Neuron (in vitro differentiated cells): ENCODE measurements at regions not wholly inside any gene's neighbourhood (a gene's known extent, or its start where the extent isn't known, plus 50 kb on each side); places are given as distances from the start of the nearest gene placed in this dataset.
"Not testable (repeated sequence)": the region's sequence is repeated elsewhere in the genome, so short reads cannot be mapped to it uniquely, and the experiment has no call there.

Experiments used
- H2AFZ ChIP-seq: one replicate; pipeline ENCODE4 v1.6.1; 2013; ENCODE audit warnings: low read depth, mild to moderate bottlenecking, inconsistent platforms, low read length, moderate library complexity
- H3K27me3 ChIP-seq: one replicate; pipeline ENCODE4 v1.6.1; 2013; ENCODE audit warnings: low read length; ENCODE audit not compliant: insufficient read depth
- H3K36me3 ChIP-seq: one replicate; pipeline ENCODE4 v1.6.1; 2013; ENCODE audit warnings: low read length; ENCODE audit not compliant: insufficient read depth
- H3K4me1 ChIP-seq: one replicate; pipeline ENCODE4 v1.6.1; 2013; ENCODE audit warnings: low read length; ENCODE audit not compliant: insufficient read depth
- H3K4me3 ChIP-seq: 2 replicates; pipeline ENCODE4 v1.5.1; 2013; ENCODE audit warnings: mild to moderate bottlenecking, low read length, moderate library complexity
- H3K9me3 ChIP-seq: one replicate; pipeline ENCODE4 v1.6.1; 2013; ENCODE audit warnings: low read length

DNA sequence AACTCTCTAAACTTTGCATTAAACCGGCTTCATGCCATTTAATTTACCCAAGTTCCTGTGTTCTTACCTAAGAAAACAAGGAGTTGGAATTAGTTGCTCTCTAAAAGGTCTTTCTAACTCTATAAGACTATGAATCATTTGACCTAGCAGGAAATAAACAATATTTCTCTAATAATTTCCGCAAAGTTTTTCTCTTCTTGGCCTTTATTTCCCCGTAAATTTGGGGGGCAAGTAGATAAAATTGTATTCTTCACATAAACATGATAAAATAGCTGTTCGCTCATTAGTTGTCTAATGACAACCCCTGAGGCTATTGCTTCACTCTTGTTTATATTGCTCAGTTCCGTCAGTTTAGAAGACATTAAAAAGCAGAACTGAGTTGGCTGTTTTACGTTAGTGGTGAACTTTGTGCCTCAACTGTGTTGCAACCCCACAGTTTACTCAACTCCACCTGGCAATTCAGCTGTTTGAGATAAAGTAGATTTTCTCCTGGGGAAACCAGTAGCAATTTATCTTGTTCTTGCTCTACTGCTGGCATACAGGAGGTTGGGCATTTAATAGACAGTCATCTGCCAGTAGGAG lies 74.7 kb downstream of the BTG1 start:
- Histone ChIP-seq H3K4me1 (peaks cover 22% of the 10 kb centered on the region), H2AFZ (no peak overlapping the region), H3K36me3 (no peaks in the 10 kb centered on the region), H3K27me3 (no peaks in the 10 kb centered on the region), H3K4me3 (no peak overlapping the region), H3K9me3 (no peaks in the 10 kb centered on the region)

- Histone ChIP-seq H3K27me3 (no peaks in the 10 kb centered on the region), H3K4me1 (peaks cover 16% of the 10 kb centered on the region), H2AFZ (no peak overlapping the region), H3K36me3 (no peaks in the 10 kb centered on the region), H3K4me3 (no peak overlapping the region), H3K9me3 (no peaks in the 10 kb centered on the region)
Measured at GRCh38 chr12:92070054-92070863, 75.4 kb downstream of the BTG1 start.

GRCh38 chr12:92068459-92068858 lies 77.2 kb downstream of the BTG1 start:
- Histone ChIP-seq H3K9me3 (no peaks in the 10 kb centered on the region), H3K27me3 (no peaks in the 10 kb centered on the region), H3K4me3 (no peak overlapping the region)

GRCh38 chr12:92065639-92066038 lies 80.0 kb downstream of the BTG1 start:
- H3K36me3 ChIP-seq = no peaks in the 10 kb centered on the region

More at GRCh38 chr12:92068459-92068858, 77.2 kb downstream of the BTG1 start:
- Histone ChIP-seq H3K4me1 (peaks cover 8% of the 10 kb centered on the region), H3K36me3 (no peaks in the 10 kb centered on the region), H2AFZ (no peak overlapping the region)

DNA sequence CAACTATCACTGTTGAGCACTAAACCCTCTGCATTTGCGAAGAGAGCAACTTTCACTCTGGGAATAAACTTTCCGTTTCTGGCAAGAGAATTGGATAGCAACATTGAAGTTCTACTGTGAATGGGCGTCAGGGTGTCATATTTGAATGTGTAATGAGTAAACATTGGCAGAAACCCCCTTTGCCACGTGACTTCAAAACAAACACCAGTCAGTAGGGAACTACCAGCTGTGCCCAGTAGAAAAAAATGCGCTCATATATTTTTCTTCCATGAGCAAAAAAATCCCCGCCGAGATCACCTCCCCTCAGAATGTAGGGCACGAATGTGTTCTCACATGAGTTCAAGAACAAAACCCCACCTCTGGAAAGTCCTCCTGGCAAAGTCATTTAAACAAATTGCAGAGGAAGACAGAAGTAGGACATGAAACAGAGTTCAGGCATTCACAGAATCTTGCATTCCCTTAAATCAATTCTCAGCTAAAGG lies 80.6 kb downstream of the BTG1 start:
- Histone ChIP-seq H3K36me3 (no peaks in the 10 kb centered on the region), H3K4me1 (peaks cover 10% of the 10 kb centered on the region), H2AFZ (no peak overlapping the region), H3K4me3 (no peak overlapping the region), H3K9me3 (no peaks in the 10 kb centered on the region), H3K27me3 (no peaks in the 10 kb centered on the region)

More at GRCh38 chr12:92065639-92066038, 80.0 kb downstream of the BTG1 start:
- Histone ChIP-seq H3K4me1 (peaks cover 10% of the 10 kb centered on the region), H2AFZ (no peak overlapping the region), H3K27me3 (no peaks in the 10 kb centered on the region), H3K4me3 (no peak overlapping the region), H3K9me3 (no peaks in the 10 kb centered on the region)

GRCh38 chr12:92064422-92064821 lies 81.2 kb downstream of the BTG1 start:
- Histone ChIP-seq H3K27me3 (no peaks in the 10 kb centered on the region), H2AFZ (no peak overlapping the region), H3K4me1 (peaks cover 10% of the 10 kb centered on the region), H3K36me3 (no peaks in the 10 kb centered on the region), H3K9me3 (no peaks in the 10 kb centered on the region), H3K4me3 (no peak overlapping the region)

DNA sequence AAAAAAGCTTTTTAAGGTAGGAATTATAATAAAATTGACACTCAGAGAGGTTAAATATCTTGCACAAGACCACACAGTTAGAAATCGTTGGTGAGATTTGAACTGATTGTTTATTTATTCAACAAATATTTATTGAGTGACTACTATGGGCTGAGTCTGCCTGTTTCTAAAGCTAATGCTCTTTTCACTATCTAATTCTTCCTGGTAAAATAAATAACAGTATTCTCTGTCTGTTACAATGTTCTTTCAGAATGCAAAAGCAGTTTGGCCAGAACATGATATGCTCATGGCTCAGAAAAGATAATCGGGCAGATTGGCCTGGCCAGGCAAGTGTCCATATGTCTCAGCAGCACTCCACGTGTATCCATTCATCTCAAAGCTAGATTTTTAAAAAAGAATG lies 82.0 kb downstream of the BTG1 start:
- Histone ChIP-seq H3K36me3 (no peaks in the 10 kb centered on the region), H2AFZ (no peak overlapping the region), H3K27me3 (no peaks in the 10 kb centered on the region), H3K9me3 (no peaks in the 10 kb centered on the region), H3K4me1 (peaks cover 10% of the 10 kb centered on the region), H3K4me3 (no peak overlapping the region)

DNA sequence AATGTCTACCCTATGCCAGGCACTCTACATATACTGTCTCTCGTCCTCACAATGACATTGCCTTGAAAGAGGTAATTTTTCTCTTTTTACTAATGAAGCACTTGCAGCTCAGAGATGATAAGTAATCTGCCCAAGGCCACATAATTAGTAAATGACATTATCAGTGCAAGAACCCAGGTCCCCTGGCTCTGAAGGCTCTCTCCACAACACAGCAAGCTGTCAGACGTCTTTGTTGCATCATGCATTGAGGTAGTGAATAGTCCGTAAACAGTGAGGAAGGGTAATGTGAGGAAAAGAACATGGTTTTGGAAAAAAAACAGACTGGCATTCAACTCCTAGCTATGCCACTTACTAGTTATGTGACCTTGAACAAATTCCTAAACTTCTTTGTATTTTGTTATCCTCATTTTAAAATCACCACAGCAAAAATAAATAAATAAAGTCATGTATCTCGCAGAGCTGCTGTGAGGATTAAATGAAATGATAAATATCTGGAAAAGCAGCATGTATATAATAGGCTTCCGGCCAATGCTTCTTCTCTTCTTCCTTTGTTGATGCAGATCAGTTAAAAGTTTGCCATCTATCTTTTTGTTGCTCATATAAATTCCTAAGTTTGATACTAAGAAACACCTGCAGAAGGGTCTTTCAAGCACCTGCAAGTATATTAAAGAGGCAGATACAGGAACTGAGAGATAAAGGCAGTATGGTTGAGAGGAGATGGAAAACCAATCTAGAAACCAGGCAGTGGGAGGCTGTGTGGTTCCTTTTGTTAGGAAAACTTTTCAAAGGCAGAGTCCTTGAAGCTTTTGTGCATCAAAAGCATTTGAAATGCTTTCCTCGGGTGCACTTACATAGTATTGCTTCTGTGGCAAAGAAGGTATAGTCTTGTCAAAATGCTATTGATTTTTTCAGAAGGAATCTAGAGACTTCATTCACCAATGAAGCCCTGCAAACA lies 82.8 kb downstream of the BTG1 start:
- H3K4me1 ChIP-seq = peaks cover 10% of the 10 kb centered on the region
- H3K36me3 ChIP-seq = no peaks in the 10 kb centered on the region
- H2AFZ ChIP-seq = no peak overlapping the region
- no peaks in the 10 kb centered on the region for H3K9me3 ChIP-seq
- no peaks in the 10 kb centered on the region for H3K27me3 ChIP-seq
- H3K4me3 ChIP-seq = no peak overlapping the region

- peaks cover 10% of the 10 kb centered on the region for H3K4me1 ChIP-seq
- peaks cover 1% of the 10 kb centered on the region for H3K9me3 ChIP-seq
- H3K27me3 ChIP-seq = no peaks in the 10 kb centered on the region
- no peak overlapping the region for H2AFZ ChIP-seq
- H3K36me3 ChIP-seq = no peaks in the 10 kb centered on the region
- H3K4me3 ChIP-seq = no peak overlapping the region
Measured at GRCh38 chr12:92061061-92061460, 84.6 kb downstream of the BTG1 start.

DNA sequence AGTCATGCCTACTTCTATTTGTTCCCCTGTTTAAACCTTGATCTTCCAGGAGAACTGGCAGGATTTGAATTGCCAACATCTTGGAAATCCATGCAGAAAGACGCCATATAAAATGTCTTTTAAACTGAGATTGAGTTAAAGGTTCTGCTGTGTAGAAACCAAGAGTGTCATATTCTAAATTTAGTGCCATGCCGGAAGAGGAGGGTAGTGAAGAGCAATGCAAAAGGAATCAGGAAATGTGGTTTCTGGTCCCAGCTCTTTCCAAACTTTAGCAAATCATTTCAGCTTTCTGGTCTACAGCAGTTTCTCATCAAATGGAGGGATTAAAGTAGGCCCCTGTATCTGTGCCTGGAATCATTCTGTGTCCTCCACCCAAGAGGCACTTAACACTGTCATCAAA lies 85.7 kb downstream of the BTG1 start:
- H2AFZ ChIP-seq = no peak overlapping the region
- no peaks in the 10 kb centered on the region for H3K36me3 ChIP-seq
- peaks cover 10% of the 10 kb centered on the region for H3K4me1 ChIP-seq
- no peak overlapping the region for H3K4me3 ChIP-seq
- peaks cover 1% of the 10 kb centered on the region for H3K9me3 ChIP-seq
- H3K27me3 ChIP-seq = no peaks in the 10 kb centered on the region

GRCh38 chr12:92058664-92059063 lies 87.0 kb downstream of the BTG1 start:
- Histone ChIP-seq H3K4me1 (peaks cover 10% of the 10 kb centered on the region), H3K27me3 (no peaks in the 10 kb centered on the region), H3K9me3 (peaks cover 1% of the 10 kb centered on the region), H3K36me3 (no peaks in the 10 kb centered on the region), H3K4me3 (no peak overlapping the region), H2AFZ (no peak overlapping the region)

GRCh38 chr12:92056756-92057155 lies 88.9 kb downstream of the BTG1 start:
- not testable (repeated sequence) for H2AFZ ChIP-seq, H3K4me3 ChIP-seq, H3K9me3 ChIP-seq

GRCh38 chr12:92056290-92056689 lies 89.4 kb downstream of the BTG1 start:
- no peaks in the 10 kb centered on the region for H3K4me1 ChIP-seq
- H3K4me3 ChIP-seq = no peak overlapping the region
- peaks cover 1% of the 10 kb centered on the region for H3K9me3 ChIP-seq
- H3K36me3 ChIP-seq = no peaks in the 10 kb centered on the region
- H3K27me3 ChIP-seq = no peaks in the 10 kb centered on the region
- H2AFZ ChIP-seq = no peak overlapping the region

More at GRCh38 chr12:92056756-92057155, 88.9 kb downstream of the BTG1 start:
- not testable (repeated sequence) for H3K4me1 ChIP-seq, H3K36me3 ChIP-seq, H3K27me3 ChIP-seq
